Activated CD8-positive, alpha-beta memory T cell treated with anti-CD3 and anti-CD28 coated beads, Interleukin-2, amount 50 U/mL, for 24 hours (primary cell): ENCODE measurements at regions not wholly inside any gene's neighbourhood (a gene's known extent, or its start where the extent isn't known, plus 50 kb on each side); places are given as distances from the start of the nearest gene placed in this dataset.
"Not testable (repeated sequence)": the region's sequence is repeated elsewhere in the genome, so short reads cannot be mapped to it uniquely, and the experiment has no call there.

Experiments
- DNase-seq: peaks from one replicate; pipeline ENCODE4 v3.0.0-alpha.2; 2020; ENCODE audit errors: extremely low read depth

- DNase-seq, result no peak
These were observed 129.5 kb upstream of the PZP start for GRCh38 chr12:9337656-9338055.

- not testable (repeated sequence) for DNase-seq
These were observed 128.3 kb upstream of the PZP start for GRCh38 chr12:9336375-9337011.

GRCh38 chr12:9335867-9336266 is 127.7 kb upstream of the PZP start:
- no peak for DNase-seq

- DNase-seq, result no peak
These were observed 126.8 kb upstream of the PZP start for GRCh38 chr12:9334964-9335363.

GRCh38 chr12:9334041-9334692 is 126.0 kb upstream of the PZP start:
- DNase-seq, result no peak

GRCh38 chr12:9333161-9333560 is 125.0 kb upstream of the PZP start:
- no peak for DNase-seq

- DNase-seq, result no peak
These were observed 124.4 kb upstream of the PZP start for GRCh38 chr12:9332564-9332963.

GRCh38 chr12:9331218-9331626 is 123.0 kb upstream of the PZP start:
- DNase-seq, result peak; percentile 54

- DNase-seq, result no peak
These were observed 120.8 kb upstream of the PZP start for GRCh38 chr12:9329019-9329418.

- DNase-seq, result no peak
These were observed 119.9 kb upstream of the PZP start for GRCh38 chr12:9328065-9328464.

- DNase-seq, result no peak
These were observed 119.1 kb upstream of the PZP start for GRCh38 chr12:9327320-9327719.

- DNase-seq, result not testable (repeated sequence)
These were observed 118.7 kb upstream of the PZP start for GRCh38 chr12:9326849-9327248.

GRCh38 chr12:9326085-9326484 is 117.9 kb upstream of the PZP start:
- no peak for DNase-seq

GRCh38 chr12:9325471-9325870 is 117.3 kb upstream of the PZP start:
- no peak for DNase-seq

- no peak for DNase-seq
These were observed 116.6 kb upstream of the PZP start for GRCh38 chr12:9324782-9325181.

- DNase-seq, result no peak
These were observed 115.0 kb upstream of the PZP start for GRCh38 chr12:9323144-9323681.

- no peak for DNase-seq
These were observed 111.6 kb upstream of the PZP start for GRCh38 chr12:9319842-9320173.

GRCh38 chr12:9319044-9319841 is 111.0 kb upstream of the PZP start:
- no peak for DNase-seq

- DNase-seq, result not testable (repeated sequence)
These were observed 105.3 kb upstream of the PZP start for GRCh38 chr12:9313479-9313878.

GRCh38 chr12:9312406-9313392 is 104.5 kb upstream of the PZP start:
- not testable (repeated sequence) for DNase-seq

- not testable (repeated sequence) for DNase-seq
These were observed 103.3 kb upstream of the PZP start for GRCh38 chr12:9311454-9311853.
